Astrocyte (in vitro differentiated cells and primary cell): ENCODE measurements at regions not wholly inside any gene's neighbourhood (a gene's known extent, or its start where the extent isn't known, plus 50 kb on each side); places are given as distances from the start of the nearest gene placed in this dataset.

ENCODE experiments used
- DNase-seq: peaks from one replicate; pipeline ENCODE4 v3.0.0-alpha.2; 2010; ENCODE audit warnings: low read depth
- FAIRE-seq: peaks from 2 replicates; lab custom pipeline; 2011; peaks lifted over from hg19 to GRCh38; lab: Jason Lieb, UNC
- H2AFZ ChIP-seq: 2 replicates; pipeline ENCODE4 v1.6.0; 2012; ENCODE audit warnings: low read depth, low read length, inconsistent platforms
- H3K27ac ChIP-seq: 2 replicates; pipeline ENCODE4 v1.5.1; 2011; ENCODE audit warnings: low read depth, low read length, inconsistent platforms
- H3K27me3 ChIP-seq: 2 replicates; pipeline ENCODE4 v1.6.0; 2011; ENCODE audit warnings: low read length, inconsistent platforms; ENCODE audit not compliant: insufficient read depth
- H3K36me3 ChIP-seq: 2 replicates; pipeline ENCODE4 v1.5.1; 2011; ENCODE audit warnings: low read length, inconsistent platforms; ENCODE audit not compliant: insufficient read depth
- H3K4me1 ChIP-seq: 2 replicates; pipeline ENCODE4 v1.5.1; 2011; ENCODE audit warnings: low read length, inconsistent platforms; ENCODE audit not compliant: insufficient read depth
- H3K4me2 ChIP-seq: 2 replicates; pipeline ENCODE4 v1.6.0; 2012; ENCODE audit warnings: low read length, inconsistent platforms
- H3K4me3 ChIP-seq: 2 replicates; pipeline ENCODE4 v1.5.1; 2011; ENCODE audit warnings: low read depth, mild to moderate bottlenecking, low read length, inconsistent platforms; ENCODE audit not compliant: insufficient read depth
- H3K79me2 ChIP-seq: 2 replicates; pipeline ENCODE4 v1.6.0; 2012; ENCODE audit warnings: mild to moderate bottlenecking, low read length, inconsistent platforms; ENCODE audit not compliant: insufficient read depth
- H3K9ac ChIP-seq: 2 replicates; pipeline ENCODE4 v1.6.0; 2012; ENCODE audit warnings: mild to moderate bottlenecking, low read length, inconsistent platforms
- H3K9me3 ChIP-seq: 2 replicates; pipeline ENCODE4 v1.5.1; 2012; ENCODE audit warnings: low read depth, mild to moderate bottlenecking, low read length, inconsistent platforms; ENCODE audit not compliant: insufficient read depth
- H4K20me1 ChIP-seq: 2 replicates; pipeline ENCODE4 v1.6.0; 2012; ENCODE audit warnings: low read length, inconsistent platforms; ENCODE audit not compliant: insufficient read depth
- H3K27ac Mint-ChIP-seq: one replicate; pipeline ENCODE4 v1.8.0; 2021; ENCODE audit warnings: mild to moderate bottlenecking, mixed read lengths; ENCODE audit not compliant: unreplicated experiment
- H3K27me3 Mint-ChIP-seq: one replicate; pipeline ENCODE4 v1.8.0; 2021; ENCODE audit warnings: low read depth, mixed read lengths; ENCODE audit not compliant: unreplicated experiment
- H3K36me3 Mint-ChIP-seq: one replicate; pipeline ENCODE4 v1.8.0; 2021; ENCODE audit warnings: low read depth, mixed read lengths; ENCODE audit not compliant: unreplicated experiment
- H3K4me1 Mint-ChIP-seq: one replicate; pipeline ENCODE4 v1.8.0; 2021; ENCODE audit warnings: low read depth, mixed read lengths; ENCODE audit not compliant: unreplicated experiment
- H3K4me3 Mint-ChIP-seq: one replicate; pipeline ENCODE4 v1.8.0; 2021; ENCODE audit warnings: mild to moderate bottlenecking, moderate library complexity, mixed read lengths; ENCODE audit not compliant: unreplicated experiment
- H3K9me3 Mint-ChIP-seq: one replicate; pipeline ENCODE4 v1.8.0; 2021; ENCODE audit warnings: mild to moderate bottlenecking, mixed read lengths; ENCODE audit not compliant: unreplicated experiment
- CTCF ChIP-seq: IDR thresholded peaks from 2 replicates; pipeline ENCODE4 v1.5.1; 2011; ENCODE audit warnings: low read depth, mild to moderate bottlenecking, inconsistent platforms, low read length, moderate library complexity; ENCODE audit not compliant: insufficient read depth
- EZH2 ChIP-seq: IDR thresholded peaks from 2 replicates; pipeline ENCODE4 v1.6.1; 2012; ENCODE audit warnings: mild to moderate bottlenecking, low read length, inconsistent platforms; ENCODE audit not compliant: insufficient read depth

GRCh38 chr4:136709897-136710296 lies 822.4 kb downstream of the PCDH18 start:
- Histone ChIP-seq H3K36me3 (no peaks in the 10 kb centered on the region), H4K20me1 (no peaks in the 10 kb centered on the region), H2AFZ (no peak overlapping the region), H3K9me3 (no peaks in the 10 kb centered on the region), H3K27ac (no peak overlapping the region), H3K4me1 (peaks cover 4% of the 10 kb centered on the region), H3K4me3 (no peak overlapping the region), H3K4me2 (no peak overlapping the region), H3K79me2 (no peaks in the 10 kb centered on the region), H3K27me3 (no peaks in the 10 kb centered on the region), H3K9ac (no peak overlapping the region)
- TF ChIP-seq EZH2 (no peak), CTCF (no peak)
- no peaks in the 10 kb centered on the region for H3K9me3 Mint-ChIP-seq
- no peak for FAIRE-seq
- H3K36me3 Mint-ChIP-seq, result no peaks in the 10 kb centered on the region
- no peak overlapping the region for H3K27ac Mint-ChIP-seq
- H3K4me3 Mint-ChIP-seq, result no peak overlapping the region
- DNase-seq, result no peak
- H3K27me3 Mint-ChIP-seq, result no peaks in the 10 kb centered on the region
- peaks cover 1% of the 10 kb centered on the region for H3K4me1 Mint-ChIP-seq

- no peaks in the 10 kb centered on the region for H3K27me3 ChIP-seq
- no peak overlapping the region for H3K4me3 ChIP-seq
- H4K20me1 ChIP-seq, result no peaks in the 10 kb centered on the region
- H3K4me2 ChIP-seq, result no peak overlapping the region
- FAIRE-seq (no peak), DNase-seq (no peak)
- Mint-ChIP-seq H3K4me1 (no peaks in the 10 kb centered on the region), H3K36me3 (no peaks in the 10 kb centered on the region), H3K4me3 (no peak overlapping the region), H3K27me3 (no peaks in the 10 kb centered on the region), H3K27ac (no peak overlapping the region), H3K9me3 (no peaks in the 10 kb centered on the region)
- H3K27ac ChIP-seq, result no peak overlapping the region
- H3K79me2 ChIP-seq, result no peaks in the 10 kb centered on the region
- H3K36me3 ChIP-seq, result no peaks in the 10 kb centered on the region
- no peaks in the 10 kb centered on the region for H3K9me3 ChIP-seq
- H3K4me1 ChIP-seq, result no peaks in the 10 kb centered on the region
- no peak overlapping the region for H3K9ac ChIP-seq
- TF ChIP-seq EZH2 (no peak), CTCF (no peak)
- H2AFZ ChIP-seq, result no peak overlapping the region
Observed at GRCh38 chr4:136706942-136707341, 825.4 kb downstream of the PCDH18 start.

DNA sequence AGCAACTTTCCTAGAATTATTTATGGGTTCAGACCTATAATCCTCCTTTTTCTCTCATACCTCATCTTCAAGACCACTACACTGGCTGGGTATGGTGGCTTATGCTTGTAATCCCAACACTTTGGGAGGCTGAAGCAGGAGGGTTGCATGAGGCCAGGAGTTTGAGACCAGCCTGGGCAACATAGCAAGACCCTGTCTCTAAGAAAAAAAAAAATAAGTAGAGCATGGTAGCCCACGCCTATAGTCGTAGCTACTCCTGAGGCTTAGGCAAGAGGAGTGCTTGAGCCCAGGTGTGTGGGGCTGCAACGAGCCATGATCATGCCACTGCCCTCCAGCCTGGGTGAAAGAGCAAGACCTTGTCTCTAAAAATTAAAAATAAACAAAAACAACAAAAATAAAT lies 832.4 kb downstream of the PCDH18 start:
- no peaks in the 10 kb centered on the region for H4K20me1 ChIP-seq
- Mint-ChIP-seq H3K27ac (no peak overlapping the region), H3K9me3 (no peaks in the 10 kb centered on the region), H3K27me3 (no peaks in the 10 kb centered on the region), H3K4me1 (no peaks in the 10 kb centered on the region), H3K36me3 (no peaks in the 10 kb centered on the region), H3K4me3 (no peak overlapping the region)
- no peaks in the 10 kb centered on the region for H3K27me3 ChIP-seq
- H3K36me3 ChIP-seq, result no peaks in the 10 kb centered on the region
- no peak overlapping the region for H3K27ac ChIP-seq
- H3K9ac ChIP-seq, result no peak overlapping the region
- no peaks in the 10 kb centered on the region for H3K9me3 ChIP-seq
- H3K79me2 ChIP-seq, result no peaks in the 10 kb centered on the region
- H3K4me2 ChIP-seq, result no peak overlapping the region
- no peaks in the 10 kb centered on the region for H3K4me1 ChIP-seq
- DNase-seq (no peak), FAIRE-seq (no peak)
- H2AFZ ChIP-seq, result no peak overlapping the region
- TF ChIP-seq CTCF (no peak), EZH2 (no peak)
- no peak overlapping the region for H3K4me3 ChIP-seq
